Testis (tissue), 2 donors: ENCODE measurements at regions not wholly inside any gene's neighbourhood (a gene's known extent, or its start where the extent isn't known, plus 50 kb on each side); places are given as distances from the start of the nearest gene placed in this dataset.

Experiments used
- CTCF ChIP-seq, 3 experiments: fragments of 450-650 bp in 2 of 3; fragments of 200-600 bp in 1 of 3; sonication (generic) in 1 of 3; IDR thresholded peaks; one replicate each; pipeline ENCODE4 v1.5.1; 2016 to 2019; ENCODE audit warnings: antibody characterized with exemption in 3 of 3, mild to moderate bottlenecking in 2 of 3, moderate library complexity in 1 of 3
- POLR2A ChIP-seq: fragments of 450-650 bp; IDR thresholded peaks from one replicate; pipeline ENCODE4 v1.6.1; 2017; ENCODE audit warnings: antibody characterized with exemption, mild to moderate bottlenecking, moderate library complexity

GRCh38 chr3:166307756-166308350 lies 470.6 kb upstream of the BCHE start:
- no peak for TF ChIP-seq CTCF (IDR thresholded peaks at IDR 0.05)
- no peak for TF ChIP-seq POLR2A
